Activated CD4-positive, alpha-beta T cell treated with anti-CD3 and anti-CD28 coated beads, Interleukin-2, amount 50 U/mL, for 24 hours (primary cell): ENCODE measurements at regions not wholly inside any gene's neighbourhood (a gene's known extent, or its start where the extent isn't known, plus 50 kb on each side); places are given as distances from the start of the nearest gene placed in this dataset.
"Not testable (repeated sequence)": the region's sequence is repeated elsewhere in the genome, so short reads cannot be mapped to it uniquely, and the experiment has no call there.

Experiments
- DNase-seq, 2 donors: peaks; one replicate each; pipeline ENCODE4 v3.0.0-alpha.2; 2020; ENCODE audit warnings: low read depth in 1 of 2, low spot score in 1 of 2

GRCh38 chr13:111492958-111493357, 172.5 kb downstream of the TEX29 start:
- DNase-seq: no peak

- no peak for DNase-seq
Measured at GRCh38 chr13:111493468-111493867, 173.0 kb downstream of the TEX29 start.

GRCh38 chr13:111494641-111495040, 174.2 kb downstream of the TEX29 start:
- no peak for DNase-seq

GRCh38 chr13:111501596-111502535, 181.4 kb downstream of the TEX29 start:
- not testable (repeated sequence) for DNase-seq

GRCh38 chr13:111502957-111503356, 182.5 kb downstream of the TEX29 start:
- no peak for DNase-seq

- no peak for DNase-seq
Measured at GRCh38 chr13:111503376-111503775, 182.9 kb downstream of the TEX29 start.

- no peak for DNase-seq
Measured at GRCh38 chr13:111503905-111504695, 183.7 kb downstream of the TEX29 start.

- DNase-seq: no peak
Measured at GRCh38 chr13:111505175-111505777, 184.8 kb downstream of the TEX29 start.

GRCh38 chr13:111506125-111506524, 185.7 kb downstream of the TEX29 start:
- DNase-seq: no peak

- no peak for DNase-seq
Measured at GRCh38 chr13:111506621-111507020, 186.2 kb downstream of the TEX29 start.

GRCh38 chr13:111508164-111508870, 187.9 kb downstream of the TEX29 start:
- no peak for DNase-seq

- DNase-seq: no peak
Measured at GRCh38 chr13:111508902-111509509, 188.6 kb downstream of the TEX29 start.

GRCh38 chr13:111510502-111511218, 190.2 kb downstream of the TEX29 start:
- DNase-seq: no peak

GRCh38 chr13:111511219-111511732, 190.8 kb downstream of the TEX29 start:
- no peak for DNase-seq

- no peak for DNase-seq
Measured at GRCh38 chr13:111511805-111512504, 191.5 kb downstream of the TEX29 start.

GRCh38 chr13:111512707-111513106, 192.3 kb downstream of the TEX29 start:
- DNase-seq: no peak

GRCh38 chr13:111513766-111514609, 193.5 kb downstream of the TEX29 start:
- no peak for DNase-seq

- DNase-seq: no peak
Measured at GRCh38 chr13:111514610-111515306, 194.3 kb downstream of the TEX29 start.
